ENCODE measurements at regions not wholly inside any gene's neighbourhood (a gene's known extent, or its start where the extent isn't known, plus 50 kb on each side); places are given as distances from the start of the nearest gene placed in this dataset.

- Histone ChIP-seq H2BK15ac (ENCODE audit: low read depth, low read length) (no peak overlapping the region), H2BK12ac (ENCODE audit: insufficient read length, low read depth, low read length) (no peak overlapping the region), H4K8ac (replicated peaks; ENCODE audit: insufficient read length, low read depth, low read length) (no peak overlapping the region), H3K9me3 (ENCODE audit: control insufficient read depth, low read depth, low read length) (no peaks in the 10 kb centered on the region), H3K56ac (ENCODE audit: insufficient read length, low read depth, low read length) (no peak overlapping the region), H3K14ac (ENCODE audit: insufficient read depth, low read length) (no peak overlapping the region), H3K27me3 (ENCODE audit: insufficient read depth, low read length) (no peaks in the 10 kb centered on the region), H3K27ac (ENCODE audit: insufficient read length, low read depth, low read length) (no peak overlapping the region), H3K23ac (ENCODE audit: insufficient read length, low read depth, low read length) (no peak overlapping the region), H2AK5ac (ENCODE audit: insufficient read length, low read length) (no peak overlapping the region), H3K23me2 (ENCODE audit: insufficient read length, low read depth, low read length, poor library complexity, severe bottlenecking) (no peaks in the 10 kb centered on the region), H3K9ac (ENCODE audit: extremely low read depth, insufficient read length, low read length) (no peak overlapping the region), H4K91ac (ENCODE audit: insufficient read length, low read depth, low read length) (no peak overlapping the region), H2AFZ (ENCODE audit: low read length) (peak overlapping the region; percentile 43), H3K18ac (ENCODE audit: insufficient read length, low read depth, low read length) (no peak overlapping the region), H3K4me2 (ENCODE audit: insufficient read depth, insufficient read length, low read length) (no peak overlapping the region), H2BK20ac (ENCODE audit: low read depth, low read length, poor library complexity, severe bottlenecking) (no peak overlapping the region), H4K20me1 (ENCODE audit: control insufficient read depth, insufficient read depth, insufficient read length) (no peaks in the 10 kb centered on the region), H3K79me1 (ENCODE audit: insufficient read depth, low read depth, low read length, poor library complexity, severe bottlenecking) (no peaks in the 10 kb centered on the region), H4K5ac (ENCODE audit: insufficient read length, low read depth, low read length) (no peak overlapping the region), H2BK5ac (ENCODE audit: insufficient read length, low read length) (no peak overlapping the region), H3K4ac (ENCODE audit: low read depth, low read length) (no peak overlapping the region), H3K79me2 (ENCODE audit: insufficient read depth, low read length) (no peaks in the 10 kb centered on the region), H3T11ph (ENCODE audit: low read length) (no peak overlapping the region), H3K4me1 (ENCODE audit: insufficient read depth, low read length) (no peaks in the 10 kb centered on the region), H2BK120ac (ENCODE audit: low read depth, low read length, poor library complexity, severe bottlenecking) (no peak overlapping the region)
- Mint-ChIP-seq H3K27ac (no peak overlapping the region), H3K9me3 (no peaks in the 10 kb centered on the region), H3K36me3 (ENCODE audit: insufficient read depth in 1 of 3, low read depth in 3 of 3) (no peaks in the 10 kb centered on the region), H3K4me1 (peaks cover 2 to 5% of the 10 kb centered on the region in 2 experiments; a peak in 3 of 4 replicates), H3K4me3 (no peak overlapping the region), H3K27me3 (ENCODE audit: low read depth) (no peaks in the 10 kb centered on the region)
- TF ChIP-seq, protein P1, sequence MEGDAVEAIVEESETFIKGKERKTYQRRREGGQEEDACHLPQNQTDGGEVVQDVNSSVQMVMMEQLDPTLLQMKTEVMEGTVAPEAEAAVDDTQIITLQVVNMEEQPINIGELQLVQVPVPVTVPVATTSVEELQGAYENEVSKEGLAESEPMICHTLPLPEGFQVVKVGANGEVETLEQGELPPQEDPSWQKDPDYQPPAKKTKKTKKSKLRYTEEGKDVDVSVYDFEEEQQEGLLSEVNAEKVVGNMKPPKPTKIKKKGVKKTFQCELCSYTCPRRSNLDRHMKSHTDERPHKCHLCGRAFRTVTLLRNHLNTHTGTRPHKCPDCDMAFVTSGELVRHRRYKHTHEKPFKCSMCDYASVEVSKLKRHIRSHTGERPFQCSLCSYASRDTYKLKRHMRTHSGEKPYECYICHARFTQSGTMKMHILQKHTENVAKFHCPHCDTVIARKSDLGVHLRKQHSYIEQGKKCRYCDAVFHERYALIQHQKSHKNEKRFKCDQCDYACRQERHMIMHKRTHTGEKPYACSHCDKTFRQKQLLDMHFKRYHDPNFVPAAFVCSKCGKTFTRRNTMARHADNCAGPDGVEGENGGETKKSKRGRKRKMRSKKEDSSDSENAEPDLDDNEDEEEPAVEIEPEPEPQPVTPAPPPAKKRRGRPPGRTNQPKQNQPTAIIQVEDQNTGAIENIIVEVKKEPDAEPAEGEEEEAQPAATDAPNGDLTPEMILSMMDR (conservative IDR thresholded peaks at IDR 0.05) = peak; percentile 96
- DNase-seq = peak; percentile 87
- no CpG with 5 or more reads among the region's 10 CpGs for WGBS (ENCODE audit: extremely low coverage, insufficient read length, low lambda C conversion rate)
Measured at GRCh38 chr11:95705485-95706124, 84.0 kb downstream of the FAM76B start.
